ENCODE measurements at regions not wholly inside any gene's neighbourhood (a gene's known extent, or its start where the extent isn't known, plus 50 kb on each side); places are given as distances from the start of the nearest gene placed in this dataset.

DNA sequence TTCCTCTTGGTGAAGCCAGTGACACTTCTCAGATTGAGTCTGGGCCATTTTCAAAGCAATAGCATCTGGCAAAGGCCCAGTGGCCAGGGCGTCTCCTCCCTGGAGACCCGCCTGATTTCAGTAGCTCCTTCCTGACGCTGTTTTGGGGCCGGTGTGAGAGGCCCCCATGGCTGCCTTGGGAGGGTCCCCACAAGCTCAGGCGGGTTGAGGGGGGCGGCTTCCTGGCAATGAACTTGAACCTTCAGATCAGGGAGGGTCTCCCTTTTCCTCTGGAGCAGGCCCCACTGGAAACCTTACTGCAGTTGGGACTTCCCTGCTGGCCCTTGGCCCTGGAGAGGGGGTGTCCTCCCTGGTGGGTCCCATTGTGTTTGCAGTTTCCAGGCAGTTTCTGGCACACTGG is 121.2 kb downstream of the CRYAA start:
- TF ChIP-seq, protein P1, sequence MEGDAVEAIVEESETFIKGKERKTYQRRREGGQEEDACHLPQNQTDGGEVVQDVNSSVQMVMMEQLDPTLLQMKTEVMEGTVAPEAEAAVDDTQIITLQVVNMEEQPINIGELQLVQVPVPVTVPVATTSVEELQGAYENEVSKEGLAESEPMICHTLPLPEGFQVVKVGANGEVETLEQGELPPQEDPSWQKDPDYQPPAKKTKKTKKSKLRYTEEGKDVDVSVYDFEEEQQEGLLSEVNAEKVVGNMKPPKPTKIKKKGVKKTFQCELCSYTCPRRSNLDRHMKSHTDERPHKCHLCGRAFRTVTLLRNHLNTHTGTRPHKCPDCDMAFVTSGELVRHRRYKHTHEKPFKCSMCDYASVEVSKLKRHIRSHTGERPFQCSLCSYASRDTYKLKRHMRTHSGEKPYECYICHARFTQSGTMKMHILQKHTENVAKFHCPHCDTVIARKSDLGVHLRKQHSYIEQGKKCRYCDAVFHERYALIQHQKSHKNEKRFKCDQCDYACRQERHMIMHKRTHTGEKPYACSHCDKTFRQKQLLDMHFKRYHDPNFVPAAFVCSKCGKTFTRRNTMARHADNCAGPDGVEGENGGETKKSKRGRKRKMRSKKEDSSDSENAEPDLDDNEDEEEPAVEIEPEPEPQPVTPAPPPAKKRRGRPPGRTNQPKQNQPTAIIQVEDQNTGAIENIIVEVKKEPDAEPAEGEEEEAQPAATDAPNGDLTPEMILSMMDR (conservative IDR thresholded peaks at IDR 0.05; ENCODE audit: low read depth, low read length), result no peak
- no peak for TF ChIP-seq EZH2 (IDR thresholded peaks at IDR 0.05; ENCODE audit: borderline replicate concordance, low read depth, low read length, poor library complexity, severe bottlenecking)

All from A673 (cell line).